Iris pigment epithelial cell (primary cell): ENCODE measurements at regions not wholly inside any gene's neighbourhood (a gene's known extent, or its start where the extent isn't known, plus 50 kb on each side); places are given as distances from the start of the nearest gene placed in this dataset.

ENCODE experiments used
- DNase-seq: peaks from one replicate; pipeline ENCODE4 v3.0.0-alpha.2; 2011; ENCODE audit warnings: low read depth

DNA sequence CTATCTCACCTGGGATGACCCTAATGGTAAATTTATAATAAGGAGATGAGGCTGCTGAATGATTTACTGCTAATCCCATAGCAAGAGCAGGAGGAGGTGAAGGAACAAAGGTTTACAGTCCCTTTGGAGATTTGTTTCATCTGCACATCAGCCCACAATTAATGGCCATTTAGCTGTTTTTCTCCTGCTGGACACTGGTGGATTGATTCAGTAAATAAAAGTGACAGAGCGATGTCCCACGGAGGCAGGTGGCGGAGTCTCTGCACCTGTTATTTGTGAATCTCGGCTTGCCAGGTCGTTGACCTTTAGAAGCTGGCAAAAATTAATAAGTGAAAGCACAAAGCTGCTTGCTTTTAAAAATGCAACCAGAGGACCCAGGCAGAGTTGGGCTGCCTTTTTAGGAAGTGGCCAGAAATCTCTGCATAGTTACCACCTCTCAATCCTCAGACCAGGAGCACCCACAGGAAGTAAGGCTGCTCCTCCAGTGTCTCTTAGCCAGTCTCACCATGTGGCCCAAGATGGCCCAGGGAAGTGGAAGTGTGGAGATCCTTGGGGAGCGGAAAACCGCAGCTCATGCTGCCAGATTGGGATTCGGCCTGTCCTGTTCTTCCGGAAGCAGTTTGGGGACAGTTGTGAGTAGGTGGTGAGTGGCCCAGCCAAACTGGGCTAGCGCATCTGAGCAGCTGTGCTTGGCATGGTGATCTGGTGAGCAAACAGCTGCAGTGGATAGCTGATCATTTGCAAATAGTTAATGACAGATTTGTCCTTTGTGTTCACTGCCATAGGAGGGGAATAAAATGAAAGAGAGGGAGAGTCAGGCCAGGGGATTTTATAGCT, 1005.7 kb upstream of the PIK3C3 start:
- DNase-seq, result no peak

DNA sequence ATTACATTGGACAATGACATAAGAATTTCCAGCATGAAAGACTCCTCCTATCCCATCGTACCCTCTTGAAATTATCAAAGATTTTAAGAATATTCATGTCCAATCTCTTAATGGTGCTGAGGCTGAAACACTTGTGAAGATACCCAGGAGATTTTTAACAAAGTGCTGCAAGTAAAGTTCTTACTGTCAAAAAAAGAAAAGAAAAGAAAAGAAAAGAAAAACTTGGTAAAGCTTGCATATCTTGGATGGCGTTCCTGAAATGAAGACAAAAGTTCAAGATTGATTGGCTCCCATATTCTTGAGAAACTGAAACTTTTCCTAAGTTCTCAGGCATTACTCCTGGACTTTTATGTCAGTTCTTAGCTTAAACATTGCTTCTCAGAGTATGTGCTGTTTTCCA, 1010.5 kb upstream of the PIK3C3 start:
- no peak for DNase-seq

DNA sequence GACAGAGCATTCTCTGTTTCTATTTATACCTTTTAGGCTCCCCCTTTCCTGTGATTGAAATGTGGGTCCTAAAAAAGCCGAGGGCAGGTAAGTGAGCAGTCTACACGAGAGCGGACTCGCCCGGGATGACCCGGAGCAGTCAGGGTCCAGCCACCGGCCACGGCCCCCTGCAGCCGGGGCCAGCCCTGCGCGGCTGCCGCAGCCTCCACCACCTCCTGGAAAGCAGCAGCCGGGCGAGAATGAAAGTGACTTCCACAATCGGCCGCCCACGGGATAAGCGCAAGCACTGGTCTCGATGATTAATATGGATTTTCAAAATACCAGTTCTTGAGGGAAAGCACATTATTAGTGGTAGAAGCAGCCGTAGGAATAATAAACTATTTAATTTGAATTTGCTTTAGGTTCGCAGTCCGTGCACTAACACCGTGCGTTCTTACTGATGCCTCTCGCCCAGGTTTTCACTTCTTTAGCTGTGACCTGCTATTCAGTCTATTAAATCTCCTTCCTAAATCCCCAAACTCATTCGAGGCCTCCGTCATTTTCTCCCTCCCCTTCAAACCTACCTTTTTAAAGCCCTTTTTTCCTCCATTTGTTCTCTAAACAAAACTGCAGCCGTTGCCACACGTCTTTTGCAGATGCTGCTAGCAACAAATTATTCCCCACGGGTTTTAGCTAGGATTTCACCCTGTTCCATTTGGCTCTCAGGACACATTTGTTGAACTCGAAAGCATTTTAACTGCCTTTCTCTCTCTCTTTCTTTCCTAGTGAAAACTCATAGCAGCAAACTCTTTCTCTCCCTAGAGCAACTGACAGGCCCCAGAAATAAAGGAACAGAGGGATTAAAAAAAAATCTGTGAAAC, 1015.1 kb upstream of the PIK3C3 start:
- DNase-seq, result no peak

DNA sequence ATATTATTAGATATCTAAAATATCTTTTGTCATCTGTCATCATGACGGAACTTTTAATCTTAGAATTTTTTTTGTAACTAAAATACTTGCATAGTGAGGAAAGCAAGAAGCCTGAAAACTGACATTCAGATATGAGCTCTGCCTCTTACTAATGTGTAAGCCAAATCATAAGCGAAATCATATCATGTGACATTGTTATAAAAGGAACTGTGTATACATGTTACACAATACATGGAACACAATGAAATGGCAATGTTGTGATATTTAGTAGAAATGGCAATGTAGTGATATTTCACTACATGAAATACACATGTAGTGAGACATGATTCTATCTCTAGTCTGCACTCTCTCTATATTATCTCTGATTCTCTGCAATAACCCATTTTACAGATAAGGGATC, 1016.4 kb upstream of the PIK3C3 start:
- no peak for DNase-seq

DNA sequence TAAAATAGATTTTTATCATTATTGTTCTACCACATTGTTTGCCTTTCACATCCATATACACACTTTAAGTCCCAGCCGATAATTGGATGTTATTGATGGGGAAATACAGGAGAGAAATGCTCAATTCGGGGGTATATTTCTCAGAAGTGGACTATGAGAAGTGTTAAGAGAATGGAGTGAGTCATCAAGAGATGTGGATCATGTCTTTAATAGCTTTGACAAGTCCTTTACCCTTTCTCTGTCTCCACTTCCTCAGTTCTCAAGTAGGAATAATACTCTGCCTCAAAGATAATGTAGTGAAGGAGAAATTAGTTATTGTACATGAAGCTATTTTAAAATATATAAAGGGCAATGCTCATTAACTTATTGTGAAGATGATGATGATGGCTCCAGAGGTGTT, 1017.6 kb upstream of the PIK3C3 start:
- peak; percentile 34 for DNase-seq

DNA sequence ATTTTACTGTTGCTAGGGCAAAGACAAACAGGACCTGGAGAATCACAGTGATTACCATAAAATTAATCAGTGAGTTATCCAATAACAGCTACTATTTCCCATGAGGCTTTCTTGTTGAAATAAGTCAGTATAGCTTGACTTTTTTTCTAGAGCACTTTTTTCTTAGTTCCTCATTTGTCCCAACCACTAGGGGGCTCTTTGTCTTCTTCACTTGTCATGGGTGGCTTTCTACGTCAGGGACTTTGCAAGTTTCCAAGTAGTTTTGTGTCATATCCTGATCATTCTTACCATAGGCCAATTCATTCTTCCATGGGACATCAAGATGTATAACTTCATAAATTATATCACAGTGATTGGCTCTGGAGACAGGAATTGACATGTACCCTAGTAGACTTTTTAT, 1019.6 kb upstream of the PIK3C3 start:
- DNase-seq, result peak; percentile 42

DNA sequence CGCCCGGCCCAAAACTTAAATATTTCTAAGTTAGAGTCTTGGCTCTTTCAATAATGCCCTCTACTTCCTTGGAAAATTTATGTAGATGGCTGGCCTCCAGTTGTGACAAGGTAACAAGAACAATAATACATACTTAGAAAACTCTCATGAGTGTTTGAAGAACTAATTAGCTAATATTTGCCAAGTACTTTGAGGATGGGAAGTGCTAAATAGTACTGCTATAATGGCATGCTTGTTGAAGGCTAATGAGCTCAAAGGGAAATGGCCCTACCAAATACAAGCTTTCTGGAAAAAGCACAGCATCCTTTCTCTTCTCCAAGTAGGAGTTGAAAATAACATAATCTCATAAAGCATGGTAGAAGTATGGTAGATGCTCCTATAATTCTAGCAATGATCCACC, 1022.2 kb upstream of the PIK3C3 start:
- no peak for DNase-seq

DNA sequence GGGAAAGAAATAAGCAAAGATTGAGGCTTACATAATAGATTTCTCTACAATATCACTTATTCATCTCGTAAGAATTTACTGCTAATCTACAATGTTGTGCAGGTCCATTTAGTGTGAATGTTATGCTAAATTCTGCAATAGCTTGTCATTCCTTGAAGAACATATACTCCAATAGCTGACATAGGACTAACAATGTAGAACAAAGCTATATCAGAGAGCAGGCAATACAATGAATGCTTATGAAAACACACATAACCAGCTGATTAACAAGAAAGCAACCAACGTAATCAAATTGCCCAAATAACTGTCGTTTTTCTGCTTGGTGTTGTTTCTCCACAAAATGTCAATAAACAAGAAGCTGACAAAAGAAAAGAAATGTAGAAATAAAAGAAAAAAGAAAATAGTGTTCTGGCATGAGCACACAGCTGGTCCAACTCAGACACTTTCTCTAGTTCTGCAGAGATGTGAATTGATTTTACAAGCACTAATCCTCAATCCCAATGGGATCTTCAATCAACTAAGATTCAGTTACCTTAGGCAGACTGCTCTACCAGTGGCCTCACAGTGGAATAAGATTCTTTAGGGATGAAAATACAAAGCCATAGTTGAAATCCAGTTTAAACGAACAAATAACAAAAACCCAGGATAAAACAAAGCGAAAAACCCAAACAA, 1024.7 kb upstream of the PIK3C3 start:
- DNase-seq, result no peak

DNA sequence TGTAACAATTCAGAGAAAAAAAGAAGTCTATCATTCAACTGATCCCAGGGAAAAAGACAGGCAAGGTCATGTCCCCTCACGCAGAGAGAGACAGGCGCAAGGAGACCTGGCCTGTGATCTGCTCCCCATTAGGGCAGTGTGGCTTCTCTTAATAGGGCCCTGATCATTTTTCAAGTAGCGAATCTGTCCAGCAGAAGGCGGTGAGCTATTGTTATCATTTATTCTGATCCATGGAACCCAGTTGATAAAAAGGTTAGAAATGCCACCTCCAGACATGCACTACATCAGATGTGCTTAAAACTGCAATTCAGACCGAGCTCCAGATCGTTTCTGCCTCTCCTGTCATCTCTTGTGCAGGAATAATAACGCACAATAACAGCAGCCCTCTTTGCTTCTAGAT, 1025.6 kb upstream of the PIK3C3 start:
- no peak for DNase-seq

DNA sequence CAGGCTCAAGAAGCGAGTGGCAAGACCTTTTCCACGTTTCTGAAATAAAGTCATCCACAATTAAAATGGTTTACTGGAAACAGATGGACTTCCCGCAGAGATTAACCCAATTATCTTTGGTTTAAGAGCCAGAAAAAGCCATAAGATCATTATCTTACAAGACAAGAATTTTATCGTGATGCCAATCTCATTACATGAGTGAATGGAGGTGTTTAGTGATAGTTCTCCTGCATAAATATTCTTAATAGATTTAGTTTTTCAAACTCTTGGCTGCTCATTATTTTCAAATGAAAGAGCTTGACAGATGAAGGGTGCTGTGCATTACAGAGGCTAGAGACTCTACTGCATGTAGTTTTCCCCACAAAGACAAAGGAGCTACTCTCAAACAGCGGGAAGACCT, 1028.4 kb upstream of the PIK3C3 start:
- no peak for DNase-seq

DNA sequence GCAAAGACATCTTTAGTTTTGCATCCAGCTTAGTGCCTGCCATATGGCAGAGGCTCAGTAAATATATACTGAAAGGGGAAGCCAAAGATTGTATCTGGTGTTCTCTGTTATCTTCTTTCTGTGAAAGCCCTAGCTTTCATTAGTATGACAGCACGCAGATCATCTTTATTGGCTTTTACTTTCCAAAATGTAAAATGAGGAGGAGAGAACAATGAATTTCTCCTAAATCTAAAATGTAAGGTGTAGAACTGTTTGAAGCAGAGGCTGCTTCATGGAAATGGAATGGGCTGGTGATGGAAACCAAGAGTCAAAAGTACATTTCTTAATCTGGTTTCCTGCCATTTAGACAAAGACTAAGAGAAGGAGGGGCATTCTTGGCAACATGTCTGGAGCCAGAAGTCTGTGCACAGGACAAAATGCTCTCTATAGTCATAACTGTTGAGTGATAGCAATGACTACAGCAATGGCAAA, 1029.9 kb upstream of the PIK3C3 start:
- peak; percentile 43 for DNase-seq

DNA sequence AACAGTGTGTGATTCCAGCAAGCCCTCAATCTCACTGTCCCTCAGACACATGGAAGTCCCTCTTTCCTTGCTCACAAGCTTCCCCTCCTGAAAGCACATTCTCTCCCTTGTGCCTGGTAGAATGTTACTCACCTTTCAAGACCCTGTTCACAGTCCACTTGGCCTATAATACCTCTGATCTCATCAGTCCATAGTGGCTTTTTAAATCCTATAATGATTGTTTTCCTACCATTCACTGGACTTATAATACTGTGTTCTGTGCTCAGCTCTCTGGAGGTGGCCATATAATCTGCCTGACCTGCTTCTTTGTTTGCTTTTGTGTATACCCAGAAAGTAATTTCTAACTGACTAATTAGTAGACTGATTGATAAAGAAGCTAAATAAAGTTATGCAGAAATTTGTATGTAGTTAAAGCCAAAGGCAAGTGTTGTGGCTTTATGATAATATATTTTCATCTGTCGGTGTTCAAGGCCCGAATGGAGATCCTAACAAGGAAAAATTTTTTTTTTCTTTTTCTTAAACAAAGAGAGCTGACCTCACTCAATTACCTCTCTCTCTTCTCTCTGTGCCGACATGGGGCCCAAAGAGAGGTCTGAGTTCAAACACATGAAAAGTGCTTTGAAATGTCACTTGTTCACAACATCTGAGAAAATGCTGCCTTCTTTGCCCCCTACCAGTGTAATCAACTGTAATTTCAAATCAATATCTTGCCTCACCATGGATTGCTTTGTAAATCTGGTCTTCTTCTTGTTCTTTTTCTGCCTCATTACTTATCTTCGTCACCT, 1033.0 kb upstream of the PIK3C3 start:
- DNase-seq, result no peak

DNA sequence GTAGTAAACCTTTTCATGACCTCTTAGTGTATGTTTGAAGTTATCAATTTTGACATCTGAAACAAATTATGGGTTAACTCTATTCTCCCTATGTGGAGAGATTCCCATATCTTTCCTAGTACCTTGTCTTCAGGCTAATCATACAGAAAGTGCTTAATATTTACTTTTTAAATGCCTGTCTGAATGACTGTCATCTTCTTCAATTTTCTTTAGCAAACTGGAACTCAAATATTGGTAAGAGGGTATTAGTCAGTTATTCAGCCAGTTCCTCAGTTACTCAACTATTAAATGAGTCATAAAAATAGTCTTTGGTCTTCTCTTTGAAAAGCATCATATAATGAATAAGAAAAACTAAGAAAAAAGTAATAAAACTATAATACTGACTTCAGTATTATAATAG, 1038.0 kb upstream of the PIK3C3 start:
- DNase-seq, result peak; percentile 77

DNA sequence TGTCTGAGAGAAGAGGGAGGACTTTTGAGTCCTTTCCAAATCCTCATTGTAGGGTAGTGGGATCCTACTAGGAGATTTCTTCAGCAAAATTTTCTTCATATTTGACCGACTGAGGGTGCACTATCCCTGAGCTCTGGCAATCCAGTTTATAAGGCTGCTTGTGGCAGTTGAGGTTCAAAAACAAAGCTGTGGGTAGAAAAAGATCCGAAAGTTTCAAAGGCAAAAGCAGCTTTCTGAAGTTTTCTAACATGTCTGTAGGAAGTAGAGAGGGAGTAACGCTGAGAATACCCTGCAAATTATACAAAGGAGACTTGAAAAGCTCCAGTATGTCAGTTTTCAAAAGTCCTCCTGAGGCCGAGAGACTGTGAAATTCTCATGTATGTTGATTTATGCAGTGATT, 1039.3 kb upstream of the PIK3C3 start:
- no peak for DNase-seq

DNA sequence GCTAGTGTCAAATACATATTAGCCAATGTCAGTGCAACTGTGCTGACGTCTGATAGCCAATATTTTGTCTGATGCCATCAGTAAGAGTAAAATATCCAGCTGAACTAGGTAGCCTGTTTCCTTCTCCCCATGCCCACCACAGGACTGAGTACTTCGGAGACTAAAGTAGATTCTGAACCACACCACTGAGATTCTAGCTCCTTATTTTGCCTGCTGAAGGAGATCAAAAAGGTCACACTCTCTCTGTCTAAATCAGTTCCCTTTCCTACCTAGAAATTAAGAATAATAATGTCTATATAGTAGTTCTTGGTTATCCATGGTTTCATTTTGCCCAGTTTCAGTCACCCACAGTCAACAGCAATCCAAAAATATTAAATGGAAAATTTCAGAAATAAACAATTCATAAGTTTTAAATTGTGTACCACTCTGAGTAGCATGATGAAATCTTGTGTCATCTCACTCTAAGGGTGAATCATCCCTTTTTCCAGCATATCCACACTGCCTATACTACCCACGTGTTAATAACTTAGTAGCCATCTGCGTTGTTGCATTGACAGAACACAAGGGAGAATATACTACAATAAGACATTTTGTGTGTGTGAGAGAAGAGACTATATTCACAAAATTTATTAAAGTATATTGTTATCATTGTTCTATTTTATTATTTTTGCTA, 1043.3 kb upstream of the PIK3C3 start:
- DNase-seq, result peak; percentile 85

DNA sequence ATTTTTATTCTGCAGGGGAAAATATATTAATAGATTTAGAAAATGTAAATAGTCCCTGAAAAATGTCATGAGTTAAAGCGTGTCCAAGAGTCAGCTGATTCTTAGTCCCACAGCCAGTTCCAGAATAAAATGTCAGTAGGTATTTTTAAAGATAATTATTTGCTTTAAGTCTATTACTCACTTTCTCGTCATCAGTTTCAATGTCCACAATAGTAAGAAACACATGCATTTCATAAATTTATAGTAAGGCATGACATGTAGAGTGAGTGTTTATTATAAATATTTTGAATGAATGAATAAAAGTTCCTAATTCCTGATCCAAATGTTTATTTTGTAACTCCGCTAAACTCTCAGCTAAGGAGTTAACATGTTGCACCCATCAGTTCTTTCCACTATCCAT, 1044.0 kb upstream of the PIK3C3 start:
- DNase-seq, result no peak

DNA sequence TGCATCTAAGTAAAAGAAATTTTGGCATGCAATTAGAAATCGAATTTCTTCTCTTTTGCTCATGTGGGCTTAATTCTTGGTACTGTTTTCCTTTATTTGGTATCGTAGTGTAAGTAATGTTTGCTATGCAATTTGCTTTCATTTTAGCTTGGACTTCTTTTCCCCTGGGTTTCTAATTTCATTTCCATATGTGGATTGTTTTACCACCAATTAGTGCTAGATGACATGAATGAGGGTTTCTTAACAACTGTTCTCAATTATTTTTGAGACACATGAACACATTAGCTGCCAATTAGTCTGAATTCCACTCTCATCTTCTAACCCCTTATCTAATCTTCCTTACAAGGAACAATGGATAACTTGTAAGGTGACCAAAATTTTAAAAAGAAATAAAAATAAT, 1047.2 kb upstream of the PIK3C3 start:
- DNase-seq, result no peak

DNA sequence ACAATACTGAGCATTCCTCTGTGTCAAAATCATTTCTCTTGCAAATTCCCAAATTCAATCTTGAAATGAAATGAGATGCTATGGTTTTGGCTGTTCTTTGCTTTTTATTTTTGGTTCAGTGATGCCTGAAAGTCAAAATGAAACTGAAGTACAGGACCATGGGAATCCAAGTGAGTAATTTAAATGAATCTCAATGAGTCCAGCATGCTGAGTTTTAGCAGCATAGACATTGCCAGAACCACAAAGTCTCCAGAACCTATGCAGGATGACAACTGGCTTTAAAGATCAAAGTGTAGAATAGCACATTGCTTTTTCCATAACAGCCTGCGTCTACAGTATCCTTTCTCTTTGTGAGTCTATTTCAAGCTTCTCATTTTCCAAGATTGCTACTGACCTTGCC, 1050.7 kb upstream of the PIK3C3 start:
- no peak for DNase-seq

DNA sequence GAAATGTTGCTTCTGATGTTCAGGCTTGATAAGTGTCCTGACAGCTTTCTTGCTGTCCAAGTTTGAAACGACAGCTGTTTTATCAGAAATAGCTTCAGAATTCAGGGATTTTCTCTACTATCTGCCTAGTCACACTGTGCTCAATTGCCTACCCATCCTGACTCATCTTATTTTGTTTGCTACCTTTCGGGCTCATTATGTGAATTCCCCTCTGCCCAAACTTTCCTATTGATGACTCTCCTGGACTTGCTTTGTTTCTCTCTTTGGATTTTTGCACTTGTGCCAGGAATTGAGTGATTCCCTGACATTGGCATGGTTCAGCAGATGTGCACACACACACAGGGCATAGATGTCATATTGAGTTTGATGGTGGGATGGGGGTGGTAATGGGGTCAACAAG, 1052.6 kb upstream of the PIK3C3 start:
- DNase-seq, result no peak

DNA sequence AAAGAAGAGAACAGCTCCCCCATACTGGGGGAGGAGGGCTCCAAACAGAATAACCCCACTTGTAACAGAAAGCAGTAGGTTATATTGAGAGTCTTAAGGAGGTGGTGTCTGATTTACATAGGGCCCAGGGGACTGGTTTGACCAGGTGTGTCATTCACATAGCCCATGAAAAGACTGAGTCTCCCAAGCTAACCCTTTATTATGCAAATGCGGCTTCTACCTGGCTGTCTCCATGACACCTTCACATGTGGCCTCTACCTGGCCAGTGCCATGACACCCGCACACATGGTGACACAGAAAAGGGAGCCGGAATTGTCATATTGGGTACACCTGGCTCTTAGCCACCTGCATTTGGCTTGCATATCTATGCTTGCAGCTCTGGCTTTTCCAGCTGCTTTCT, 1057.2 kb upstream of the PIK3C3 start:
- DNase-seq, result no peak

DNA sequence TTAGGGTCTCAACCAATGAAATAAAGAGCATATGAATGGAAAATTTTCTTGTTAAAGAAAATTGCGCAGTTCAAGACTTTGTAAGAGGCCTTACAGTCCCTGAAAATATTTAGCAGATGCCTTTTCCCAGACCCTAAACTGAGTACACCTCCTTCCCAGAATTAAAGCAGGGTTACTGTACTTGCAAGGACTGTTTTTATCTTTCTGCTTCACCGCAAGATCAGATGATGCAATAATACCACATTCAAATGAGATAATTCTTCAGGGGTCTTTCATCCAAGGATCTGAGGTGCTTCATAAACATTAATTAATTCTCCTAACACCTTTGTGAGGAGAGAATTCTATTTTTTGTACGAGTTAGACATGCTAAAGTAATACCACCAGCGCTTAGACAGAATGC, 1071.8 kb upstream of the PIK3C3 start:
- DNase-seq, result peak; percentile 39
